22Rv1 (cell line): ENCODE measurements at regions not wholly inside any gene's neighbourhood (a gene's known extent, or its start where the extent isn't known, plus 50 kb on each side); places are given as distances from the start of the nearest gene placed in this dataset.

ENCODE experiments used
- ZFX ChIP-seq: fragments of 450-650 bp; IDR thresholded peaks from 2 replicates; pipeline ENCODE4 v1.6.1; 2017; ENCODE audit warnings: antibody characterized with exemption, borderline replicate concordance
- TF ChIP-seq, protein P1 (sequence below): fragments of 450-650 bp; IDR thresholded peaks from 2 replicates; pipeline ENCODE4 v1.5.1; 2017; ENCODE audit warnings: mild to moderate bottlenecking

GRCh38 chr10:52574697-52575096, 197.9 kb downstream of the MBL2 start:
- TF ChIP-seq, protein P1, sequence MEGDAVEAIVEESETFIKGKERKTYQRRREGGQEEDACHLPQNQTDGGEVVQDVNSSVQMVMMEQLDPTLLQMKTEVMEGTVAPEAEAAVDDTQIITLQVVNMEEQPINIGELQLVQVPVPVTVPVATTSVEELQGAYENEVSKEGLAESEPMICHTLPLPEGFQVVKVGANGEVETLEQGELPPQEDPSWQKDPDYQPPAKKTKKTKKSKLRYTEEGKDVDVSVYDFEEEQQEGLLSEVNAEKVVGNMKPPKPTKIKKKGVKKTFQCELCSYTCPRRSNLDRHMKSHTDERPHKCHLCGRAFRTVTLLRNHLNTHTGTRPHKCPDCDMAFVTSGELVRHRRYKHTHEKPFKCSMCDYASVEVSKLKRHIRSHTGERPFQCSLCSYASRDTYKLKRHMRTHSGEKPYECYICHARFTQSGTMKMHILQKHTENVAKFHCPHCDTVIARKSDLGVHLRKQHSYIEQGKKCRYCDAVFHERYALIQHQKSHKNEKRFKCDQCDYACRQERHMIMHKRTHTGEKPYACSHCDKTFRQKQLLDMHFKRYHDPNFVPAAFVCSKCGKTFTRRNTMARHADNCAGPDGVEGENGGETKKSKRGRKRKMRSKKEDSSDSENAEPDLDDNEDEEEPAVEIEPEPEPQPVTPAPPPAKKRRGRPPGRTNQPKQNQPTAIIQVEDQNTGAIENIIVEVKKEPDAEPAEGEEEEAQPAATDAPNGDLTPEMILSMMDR = no peak
- TF ChIP-seq ZFX = no peak
